NCI-H1930 (cell line): ENCODE measurements at regions not wholly inside any gene's neighbourhood (a gene's known extent, or its start where the extent isn't known, plus 50 kb on each side); places are given as distances from the start of the nearest gene placed in this dataset.
"Not testable (repeated sequence)": the region's sequence is repeated elsewhere in the genome, so short reads cannot be mapped to it uniquely, and the experiment has no call there.

Experiments
- DNase-seq, 2 experiments: peaks; one replicate each; lab custom pipeline; 2025; lab: John Stamatoyannopoulos, UW

- no peak for DNase-seq
These were observed 79.7 kb upstream of the IGFBP5 start for GRCh38 chr2:216775043-216775453.

GRCh38 chr2:216774620-216775019 lies 79.3 kb upstream of the IGFBP5 start:
- DNase-seq, result no peak

GRCh38 chr2:216774180-216774579 lies 78.8 kb upstream of the IGFBP5 start:
- no peak for DNase-seq

- DNase-seq, result no peak
These were observed 77.7 kb upstream of the IGFBP5 start for GRCh38 chr2:216773072-216773471.

GRCh38 chr2:216770717-216771116 lies 75.4 kb upstream of the IGFBP5 start:
- no peak for DNase-seq

GRCh38 chr2:216770050-216770449 lies 74.7 kb upstream of the IGFBP5 start:
- DNase-seq, result no peak

- DNase-seq, result no peak
These were observed 74.3 kb upstream of the IGFBP5 start for GRCh38 chr2:216769626-216770025.

GRCh38 chr2:216768908-216769411 lies 73.6 kb upstream of the IGFBP5 start:
- DNase-seq, result no peak

GRCh38 chr2:216765761-216766262 lies 70.5 kb upstream of the IGFBP5 start:
- no peak for DNase-seq

- DNase-seq, result no peak
These were observed 68.0 kb upstream of the IGFBP5 start for GRCh38 chr2:216763396-216763795.

GRCh38 chr2:216761809-216762208 lies 66.5 kb upstream of the IGFBP5 start:
- DNase-seq, result no peak

- no peak for DNase-seq
These were observed 65.8 kb upstream of the IGFBP5 start for GRCh38 chr2:216761133-216761532.

- DNase-seq, result no peak
These were observed 63.2 kb upstream of the IGFBP5 start for GRCh38 chr2:216758256-216759155.

GRCh38 chr2:216757532-216757931 lies 62.2 kb upstream of the IGFBP5 start:
- DNase-seq, result no peak

- DNase-seq, result no peak
These were observed 61.1 kb upstream of the IGFBP5 start for GRCh38 chr2:216756435-216756834.

- DNase-seq, result no peak
These were observed 59.5 kb upstream of the IGFBP5 start for GRCh38 chr2:216754812-216755211.

- DNase-seq, result no peak
These were observed 59.0 kb upstream of the IGFBP5 start for GRCh38 chr2:216754336-216754735.

GRCh38 chr2:216752855-216753505 lies 57.6 kb upstream of the IGFBP5 start:
- DNase-seq, result no peak

GRCh38 chr2:216750750-216751149 lies 55.4 kb upstream of the IGFBP5 start:
- not testable (repeated sequence) for DNase-seq

- DNase-seq, result not testable (repeated sequence)
These were observed 50.9 kb upstream of the IGFBP5 start for GRCh38 chr2:216746268-216746667.

GRCh38 chr2:216745453-216745852 lies 50.1 kb upstream of the IGFBP5 start:
- DNase-seq, result no peak
